ENCODE measurements at regions not wholly inside any gene's neighbourhood (a gene's known extent, or its start where the extent isn't known, plus 50 kb on each side); places are given as distances from the start of the nearest gene placed in this dataset.
"Not testable (repeated sequence)": the region's sequence is repeated elsewhere in the genome, so short reads cannot be mapped to it uniquely, and the experiment has no call there.

DNA sequence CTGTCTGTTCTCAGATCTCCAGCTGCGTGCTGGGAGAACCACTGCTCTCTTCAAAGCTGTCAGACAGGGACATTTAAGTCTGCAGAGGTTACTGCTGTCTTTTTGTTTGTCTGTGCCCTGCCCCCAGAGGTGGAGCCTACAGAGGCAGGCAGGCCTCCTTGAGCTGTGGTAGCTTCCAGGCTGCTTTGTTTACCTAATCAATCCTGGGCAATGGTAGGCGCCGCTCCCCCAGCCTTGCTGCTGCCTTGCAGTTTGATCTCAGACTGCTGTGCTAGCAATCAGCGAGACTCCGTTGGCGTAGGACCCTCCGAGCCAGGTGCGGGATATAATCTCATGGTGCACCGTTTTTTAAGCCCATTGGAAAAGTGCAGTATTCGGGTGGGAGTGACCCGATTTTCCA, 1240.0 kb downstream of the EFNA5 start:
- H2AFZ ChIP-seq (ENCODE audit: low read depth); H3K79me2 ChIP-seq (ENCODE audit: insufficient read depth); H3F3A ChIP-seq (replicated peaks; ENCODE audit: insufficient read depth); H3K4me2 ChIP-seq; H3K4me1 ChIP-seq (ENCODE audit: control insufficient read depth in 1 of 2, insufficient read depth in 2 of 2, low read depth in 1 of 2, low read length in 1 of 2); POLR2A ChIA-PET; H4K20me1 ChIP-seq (ENCODE audit: insufficient read depth); H3K9me2 ChIP-seq; H3K27me3 ChIP-seq (ENCODE audit: insufficient read depth); H3K4me3 ChIP-seq (ENCODE audit: low read depth in 2 of 2, low read length in 1 of 2); DNase-seq; CTCF ChIA-PET; H3K9ac ChIP-seq; H3K36me3 ChIP-seq (replicated peaks in 1 of 2; ENCODE audit: control insufficient read depth in 1 of 2, insufficient read depth in 2 of 2, low read length in 1 of 2); H3K27ac ChIP-seq (ENCODE audit: low read depth in 2 of 2, low read length in 1 of 2): not testable (repeated sequence)
- H3K9me3 ChIP-seq: peaks cover 13% of the 10 kb centered on the region; the same call in 1 of the 2 replicates
- WGBS (ENCODE audit: low lambda C conversion rate): 87% methylated on average over 10 of the region's 11 CpGs

DNA sequence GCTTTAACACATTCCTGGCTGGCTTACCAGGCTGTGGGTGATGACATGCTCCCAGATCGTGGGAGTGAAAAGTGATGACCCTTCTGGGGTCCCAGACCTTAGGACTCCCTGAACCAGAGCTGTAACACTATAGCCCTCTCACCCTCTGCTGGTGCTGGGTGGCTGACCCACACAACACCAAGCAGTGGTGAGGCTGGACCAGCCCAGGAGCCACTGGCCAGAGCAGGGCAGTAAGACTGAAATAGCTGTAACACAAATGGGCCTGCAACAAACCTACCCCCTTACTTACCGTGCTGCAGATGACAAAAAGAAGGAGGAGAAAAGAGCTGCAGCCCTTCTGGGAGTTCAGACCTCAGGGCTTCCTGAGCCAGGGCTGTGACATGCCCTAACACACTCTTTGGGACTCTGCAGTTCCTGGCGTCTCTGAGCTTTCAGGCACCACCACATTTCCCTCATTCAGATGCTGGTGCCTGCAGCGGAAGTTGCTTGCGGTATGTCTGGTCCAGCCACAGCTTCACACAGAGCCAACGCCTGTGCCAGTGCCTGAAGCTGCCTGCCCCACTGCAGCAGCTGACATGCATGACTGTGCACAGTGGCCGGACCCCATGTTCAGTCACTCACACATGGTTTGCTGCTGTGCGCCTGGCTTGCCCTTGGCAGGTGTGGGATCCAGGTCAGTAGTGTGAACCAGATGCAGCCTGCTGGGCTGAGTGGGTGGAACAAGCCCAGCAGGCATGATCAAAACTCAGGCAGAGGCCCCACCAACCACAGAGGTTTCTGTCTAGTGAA, 1247.4 kb downstream of the EFNA5 start:
- no peaks in the 10 kb centered on the region for H3K9me2 ChIP-seq
- no peaks in the 10 kb centered on the region for H3K36me3 ChIP-seq (replicated peaks in 1 of 2; ENCODE audit: control insufficient read depth in 1 of 2, insufficient read depth in 2 of 2, low read length in 1 of 2)
- no peak overlapping the region for H3K4me3 ChIP-seq (ENCODE audit: low read depth in 2 of 2, low read length in 1 of 2)
- no peaks in the 10 kb centered on the region for H3K9me3 ChIP-seq
- no peak overlapping the region for H2AFZ ChIP-seq (ENCODE audit: low read depth)
- no peak overlapping the region for H3K9ac ChIP-seq
- H3F3A ChIP-seq (replicated peaks; ENCODE audit: insufficient read depth): no peaks in the 10 kb centered on the region
- H3K4me1 ChIP-seq (ENCODE audit: control insufficient read depth in 1 of 2, insufficient read depth in 2 of 2, low read depth in 1 of 2, low read length in 1 of 2): no peaks in the 10 kb centered on the region
- TF ChIP-seq, protein P1, sequence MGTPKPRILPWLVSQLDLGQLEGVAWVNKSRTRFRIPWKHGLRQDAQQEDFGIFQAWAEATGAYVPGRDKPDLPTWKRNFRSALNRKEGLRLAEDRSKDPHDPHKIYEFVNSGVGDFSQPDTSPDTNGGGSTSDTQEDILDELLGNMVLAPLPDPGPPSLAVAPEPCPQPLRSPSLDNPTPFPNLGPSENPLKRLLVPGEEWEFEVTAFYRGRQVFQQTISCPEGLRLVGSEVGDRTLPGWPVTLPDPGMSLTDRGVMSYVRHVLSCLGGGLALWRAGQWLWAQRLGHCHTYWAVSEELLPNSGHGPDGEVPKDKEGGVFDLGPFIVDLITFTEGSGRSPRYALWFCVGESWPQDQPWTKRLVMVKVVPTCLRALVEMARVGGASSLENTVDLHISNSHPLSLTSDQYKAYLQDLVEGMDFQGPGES (IDR thresholded peaks at IDR 0.05; ENCODE audit: low read depth, low read length): no peak
- no peak for TF ChIP-seq SIN3A (IDR thresholded peaks at IDR 0.05; ENCODE audit: borderline replicate concordance, low read depth, low read length)
- TF ChIP-seq, protein P2, sequence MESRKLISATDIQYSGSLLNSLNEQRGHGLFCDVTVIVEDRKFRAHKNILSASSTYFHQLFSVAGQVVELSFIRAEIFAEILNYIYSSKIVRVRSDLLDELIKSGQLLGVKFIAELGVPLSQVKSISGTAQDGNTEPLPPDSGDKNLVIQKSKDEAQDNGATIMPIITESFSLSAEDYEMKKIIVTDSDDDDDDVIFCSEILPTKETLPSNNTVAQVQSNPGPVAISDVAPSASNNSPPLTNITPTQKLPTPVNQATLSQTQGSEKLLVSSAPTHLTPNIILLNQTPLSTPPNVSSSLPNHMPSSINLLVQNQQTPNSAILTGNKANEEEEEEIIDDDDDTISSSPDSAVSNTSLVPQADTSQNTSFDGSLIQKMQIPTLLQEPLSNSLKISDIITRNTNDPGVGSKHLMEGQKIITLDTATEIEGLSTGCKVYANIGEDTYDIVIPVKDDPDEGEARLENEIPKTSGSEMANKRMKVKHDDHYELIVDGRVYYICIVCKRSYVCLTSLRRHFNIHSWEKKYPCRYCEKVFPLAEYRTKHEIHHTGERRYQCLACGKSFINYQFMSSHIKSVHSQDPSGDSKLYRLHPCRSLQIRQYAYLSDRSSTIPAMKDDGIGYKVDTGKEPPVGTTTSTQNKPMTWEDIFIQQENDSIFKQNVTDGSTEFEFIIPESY (IDR thresholded peaks at IDR 0.05; ENCODE audit: borderline replicate concordance, low read depth): no peak
- 78% methylated on average over 4 of the region's 8 CpGs for WGBS (ENCODE audit: low lambda C conversion rate)
- no peak overlapping the region for H3K27ac ChIP-seq (ENCODE audit: low read depth in 2 of 2, low read length in 1 of 2)
- no peaks in the 10 kb centered on the region for H3K79me2 ChIP-seq (ENCODE audit: insufficient read depth)
- no peak for DNase-seq
- no peaks in the 10 kb centered on the region for H4K20me1 ChIP-seq (ENCODE audit: insufficient read depth)
- ChIA-PET POLR2A (no interaction called here), CTCF (no interaction called here)
- no peak overlapping the region for H3K4me2 ChIP-seq
- no peaks in the 10 kb centered on the region for H3K27me3 ChIP-seq (ENCODE audit: insufficient read depth)

DNA sequence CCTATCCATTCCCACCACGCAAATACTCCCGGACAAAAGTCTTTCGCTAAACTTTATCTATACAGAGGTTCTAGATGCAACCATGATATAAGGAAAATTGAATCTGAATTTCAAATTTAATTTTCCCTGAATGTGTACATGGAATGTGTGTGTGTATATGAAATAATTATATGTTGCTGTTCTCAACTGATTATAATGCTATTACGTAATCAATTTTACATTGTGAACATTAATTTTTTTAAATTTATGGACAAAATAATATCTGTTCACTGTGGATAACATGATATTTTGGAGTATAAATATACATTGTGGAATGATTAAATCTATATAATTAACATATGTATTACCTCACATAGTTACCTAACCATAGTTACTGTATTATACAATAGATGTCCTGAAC, 1250.6 kb downstream of the EFNA5 start:
- H3K9me3 ChIP-seq: no peaks in the 10 kb centered on the region
- H3F3A ChIP-seq (replicated peaks; ENCODE audit: insufficient read depth): no peaks in the 10 kb centered on the region
- DNase-seq: no peak
- no peaks in the 10 kb centered on the region for H3K36me3 ChIP-seq (replicated peaks in 1 of 2; ENCODE audit: control insufficient read depth in 1 of 2, insufficient read depth in 2 of 2, low read length in 1 of 2)
- H3K27me3 ChIP-seq (ENCODE audit: insufficient read depth): no peaks in the 10 kb centered on the region
- H3K79me2 ChIP-seq (ENCODE audit: insufficient read depth): no peaks in the 10 kb centered on the region
- no peak overlapping the region for H3K4me3 ChIP-seq (ENCODE audit: low read depth in 2 of 2, low read length in 1 of 2)
- H3K9me2 ChIP-seq: no peaks in the 10 kb centered on the region
- CTCF ChIA-PET: no interaction called here
- H3K27ac ChIP-seq (ENCODE audit: low read depth in 2 of 2, low read length in 1 of 2): no peak overlapping the region
- H4K20me1 ChIP-seq (ENCODE audit: insufficient read depth): no peaks in the 10 kb centered on the region
- H3K4me2 ChIP-seq: no peak overlapping the region
- no peaks in the 10 kb centered on the region for H3K4me1 ChIP-seq (ENCODE audit: control insufficient read depth in 1 of 2, insufficient read depth in 2 of 2, low read depth in 1 of 2, low read length in 1 of 2)
- 99% methylated on average over 4 of the region's 4 CpGs for WGBS (ENCODE audit: low lambda C conversion rate)
- no peak overlapping the region for H2AFZ ChIP-seq (ENCODE audit: low read depth)
- H3K9ac ChIP-seq: no peak overlapping the region
- POLR2A ChIA-PET: no interaction called here
- TF ChIP-seq RFX5 (IDR thresholded peaks at IDR 0.05; ENCODE audit: low read length): no peak
- TF ChIP-seq, protein P3, sequence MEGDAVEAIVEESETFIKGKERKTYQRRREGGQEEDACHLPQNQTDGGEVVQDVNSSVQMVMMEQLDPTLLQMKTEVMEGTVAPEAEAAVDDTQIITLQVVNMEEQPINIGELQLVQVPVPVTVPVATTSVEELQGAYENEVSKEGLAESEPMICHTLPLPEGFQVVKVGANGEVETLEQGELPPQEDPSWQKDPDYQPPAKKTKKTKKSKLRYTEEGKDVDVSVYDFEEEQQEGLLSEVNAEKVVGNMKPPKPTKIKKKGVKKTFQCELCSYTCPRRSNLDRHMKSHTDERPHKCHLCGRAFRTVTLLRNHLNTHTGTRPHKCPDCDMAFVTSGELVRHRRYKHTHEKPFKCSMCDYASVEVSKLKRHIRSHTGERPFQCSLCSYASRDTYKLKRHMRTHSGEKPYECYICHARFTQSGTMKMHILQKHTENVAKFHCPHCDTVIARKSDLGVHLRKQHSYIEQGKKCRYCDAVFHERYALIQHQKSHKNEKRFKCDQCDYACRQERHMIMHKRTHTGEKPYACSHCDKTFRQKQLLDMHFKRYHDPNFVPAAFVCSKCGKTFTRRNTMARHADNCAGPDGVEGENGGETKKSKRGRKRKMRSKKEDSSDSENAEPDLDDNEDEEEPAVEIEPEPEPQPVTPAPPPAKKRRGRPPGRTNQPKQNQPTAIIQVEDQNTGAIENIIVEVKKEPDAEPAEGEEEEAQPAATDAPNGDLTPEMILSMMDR (IDR thresholded peaks at IDR 0.05): no peak
- TF ChIP-seq, protein P1 (IDR thresholded peaks at IDR 0.05; ENCODE audit: low read depth, low read length): no peak
- no peak for TF ChIP-seq TEAD4 (IDR thresholded peaks at IDR 0.05; ENCODE audit: borderline replicate concordance, insufficient read depth)
- TF ChIP-seq, protein P4, sequence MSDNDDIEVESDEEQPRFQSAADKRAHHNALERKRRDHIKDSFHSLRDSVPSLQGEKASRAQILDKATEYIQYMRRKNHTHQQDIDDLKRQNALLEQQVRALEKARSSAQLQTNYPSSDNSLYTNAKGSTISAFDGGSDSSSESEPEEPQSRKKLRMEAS (IDR thresholded peaks at IDR 0.05; ENCODE audit: low read depth): no peak
- no peak for TF ChIP-seq GATA2 (CRISPR knock-in tag; IDR thresholded peaks at IDR 0.05)
- no peak for TF ChIP-seq NFIC (IDR thresholded peaks at IDR 0.05; ENCODE audit: borderline replicate concordance)
- no peak for TF ChIP-seq GABPA (IDR thresholded peaks at IDR 0.05; ENCODE audit: low read depth)
- TF ChIP-seq SMC3 (IDR thresholded peaks at IDR 0.05; ENCODE audit: low read depth, low read length): no peak
- TF ChIP-seq SIN3A (IDR thresholded peaks at IDR 0.05; ENCODE audit: borderline replicate concordance, low read depth, low read length): no peak
- no peak for TF ChIP-seq ELF1 (IDR thresholded peaks at IDR 0.05)
- TF ChIP-seq, protein P5, sequence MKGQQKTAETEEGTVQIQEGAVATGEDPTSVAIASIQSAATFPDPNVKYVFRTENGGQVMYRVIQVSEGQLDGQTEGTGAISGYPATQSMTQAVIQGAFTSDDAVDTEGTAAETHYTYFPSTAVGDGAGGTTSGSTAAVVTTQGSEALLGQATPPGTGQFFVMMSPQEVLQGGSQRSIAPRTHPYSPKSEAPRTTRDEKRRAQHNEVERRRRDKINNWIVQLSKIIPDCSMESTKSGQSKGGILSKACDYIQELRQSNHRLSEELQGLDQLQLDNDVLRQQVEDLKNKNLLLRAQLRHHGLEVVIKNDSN (IDR thresholded peaks at IDR 0.05; ENCODE audit: borderline replicate concordance, low read depth): no peak
